ENCODE measurements at regions not wholly inside any gene's neighbourhood (a gene's known extent, or its start where the extent isn't known, plus 50 kb on each side); places are given as distances from the start of the nearest gene placed in this dataset.

DNA sequence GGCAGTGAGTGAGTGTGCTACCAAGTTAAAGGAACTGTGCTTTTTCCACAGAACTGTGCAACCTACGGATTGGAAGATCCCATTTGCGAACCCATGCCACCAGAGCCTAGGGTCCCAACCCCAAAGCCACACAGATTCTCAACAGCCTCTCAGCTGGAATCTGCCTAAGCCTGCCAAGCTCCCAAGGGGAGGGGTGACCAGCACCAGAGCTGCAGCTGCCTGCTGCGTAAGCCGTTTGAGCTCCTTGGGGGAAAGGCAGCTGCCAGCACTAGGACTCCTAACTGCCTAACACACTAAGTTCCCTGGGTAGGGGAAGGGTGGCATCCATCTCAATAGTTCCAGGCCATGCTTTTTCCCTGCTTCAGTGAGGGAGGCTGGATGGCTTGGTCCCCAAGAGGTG lies 738.1 kb upstream of the PRKX start:
- H3K27ac ChIP-seq = no peak overlapping the region
- intact Hi-C loops (cut with DNase I; ENCODE audit: low total_unique reads) = no loop called here
- H3K4me1 ChIP-seq = no peaks in the 10 kb centered on the region
- no peaks in the 10 kb centered on the region for H3K27me3 ChIP-seq
- H3K4me3 ChIP-seq = no peak overlapping the region
- H3K9me3 ChIP-seq = no peaks in the 10 kb centered on the region
- DNase-seq = no peak
- TF ChIP-seq, protein P1, sequence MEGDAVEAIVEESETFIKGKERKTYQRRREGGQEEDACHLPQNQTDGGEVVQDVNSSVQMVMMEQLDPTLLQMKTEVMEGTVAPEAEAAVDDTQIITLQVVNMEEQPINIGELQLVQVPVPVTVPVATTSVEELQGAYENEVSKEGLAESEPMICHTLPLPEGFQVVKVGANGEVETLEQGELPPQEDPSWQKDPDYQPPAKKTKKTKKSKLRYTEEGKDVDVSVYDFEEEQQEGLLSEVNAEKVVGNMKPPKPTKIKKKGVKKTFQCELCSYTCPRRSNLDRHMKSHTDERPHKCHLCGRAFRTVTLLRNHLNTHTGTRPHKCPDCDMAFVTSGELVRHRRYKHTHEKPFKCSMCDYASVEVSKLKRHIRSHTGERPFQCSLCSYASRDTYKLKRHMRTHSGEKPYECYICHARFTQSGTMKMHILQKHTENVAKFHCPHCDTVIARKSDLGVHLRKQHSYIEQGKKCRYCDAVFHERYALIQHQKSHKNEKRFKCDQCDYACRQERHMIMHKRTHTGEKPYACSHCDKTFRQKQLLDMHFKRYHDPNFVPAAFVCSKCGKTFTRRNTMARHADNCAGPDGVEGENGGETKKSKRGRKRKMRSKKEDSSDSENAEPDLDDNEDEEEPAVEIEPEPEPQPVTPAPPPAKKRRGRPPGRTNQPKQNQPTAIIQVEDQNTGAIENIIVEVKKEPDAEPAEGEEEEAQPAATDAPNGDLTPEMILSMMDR (IDR thresholded peaks at IDR 0.05) = no peak
- no peak for TF ChIP-seq POLR2A (IDR thresholded peaks at IDR 0.05)
- H3K36me3 ChIP-seq = no peaks in the 10 kb centered on the region

DNA sequence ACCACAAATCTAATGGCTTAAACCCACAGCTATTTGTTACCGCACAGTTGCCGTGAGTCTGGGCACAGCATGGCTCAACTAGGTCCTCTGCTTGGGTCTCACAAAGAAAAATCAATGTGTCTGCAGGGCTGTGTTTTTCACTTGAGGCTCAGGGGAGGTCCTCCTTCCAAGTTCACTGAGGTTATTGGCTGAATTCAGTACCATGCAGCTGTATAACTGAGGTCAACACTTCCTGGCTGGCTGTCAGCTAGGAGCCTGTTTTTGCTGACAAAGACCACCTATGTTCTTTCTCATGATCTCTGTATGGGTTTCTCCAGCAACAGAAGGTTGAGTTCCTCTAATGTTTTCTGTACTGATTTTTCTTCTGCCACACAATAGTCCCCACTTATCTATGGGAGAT lies 736.7 kb upstream of the PRKX start:
- Histone ChIP-seq H3K4me3 (no peak overlapping the region), H3K9me3 (no peaks in the 10 kb centered on the region), H3K36me3 (no peaks in the 10 kb centered on the region), H3K27me3 (no peaks in the 10 kb centered on the region), H3K27ac (no peak overlapping the region), H3K4me1 (no peaks in the 10 kb centered on the region)
- DNase-seq = no peak
- intact Hi-C loops (cut with DNase I; ENCODE audit: low total_unique reads) = no loop called here
- TF ChIP-seq POLR2A (IDR thresholded peaks at IDR 0.05) = no peak
- TF ChIP-seq, protein P1 (IDR thresholded peaks at IDR 0.05) = no peak

- H3K9me3 ChIP-seq = no peaks in the 10 kb centered on the region
- H3K4me1 ChIP-seq = no peaks in the 10 kb centered on the region
- H3K4me3 ChIP-seq = no peak overlapping the region
- TF ChIP-seq, protein P1 (IDR thresholded peaks at IDR 0.05) = no peak
- no peak for TF ChIP-seq POLR2A (IDR thresholded peaks at IDR 0.05)
- H3K36me3 ChIP-seq = no peaks in the 10 kb centered on the region
- H3K27ac ChIP-seq = no peak overlapping the region
- H3K27me3 ChIP-seq = no peaks in the 10 kb centered on the region
- no peak for DNase-seq
- intact Hi-C loops (cut with DNase I; ENCODE audit: low total_unique reads) = no loop called here
Observed at GRCh38 chrX:4435905-4436304, 722.5 kb upstream of the PRKX start.

DNA sequence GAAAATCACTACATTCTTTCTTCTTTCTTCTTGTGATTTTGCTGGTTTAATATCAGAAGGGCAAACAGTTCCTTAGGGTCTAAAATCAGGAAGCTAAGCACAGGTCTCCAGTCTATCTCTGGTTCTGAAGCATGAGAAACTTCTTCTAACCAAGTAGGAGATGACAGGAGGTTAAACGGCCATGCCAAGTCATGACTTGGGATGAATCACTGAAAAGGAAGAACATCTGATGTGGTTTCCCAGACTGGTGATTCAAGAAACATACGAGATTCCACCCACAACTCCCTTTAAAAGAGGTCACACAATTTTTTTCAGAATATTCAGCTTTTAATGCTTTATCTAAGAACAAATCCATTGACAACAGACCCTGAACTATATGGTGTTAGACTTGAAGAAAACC lies 684.0 kb upstream of the PRKX start:
- no peak overlapping the region for H3K27ac ChIP-seq
- H3K4me1 ChIP-seq = no peaks in the 10 kb centered on the region
- H3K27me3 ChIP-seq = no peaks in the 10 kb centered on the region
- no peak for DNase-seq
- no peak overlapping the region for H3K4me3 ChIP-seq
- no peaks in the 10 kb centered on the region for H3K36me3 ChIP-seq
- intact Hi-C loops (cut with DNase I; ENCODE audit: low total_unique reads) = no loop called here
- H3K9me3 ChIP-seq = no peaks in the 10 kb centered on the region
- TF ChIP-seq, protein P1 (IDR thresholded peaks at IDR 0.05) = no peak
- TF ChIP-seq POLR2A (IDR thresholded peaks at IDR 0.05) = no peak

DNA sequence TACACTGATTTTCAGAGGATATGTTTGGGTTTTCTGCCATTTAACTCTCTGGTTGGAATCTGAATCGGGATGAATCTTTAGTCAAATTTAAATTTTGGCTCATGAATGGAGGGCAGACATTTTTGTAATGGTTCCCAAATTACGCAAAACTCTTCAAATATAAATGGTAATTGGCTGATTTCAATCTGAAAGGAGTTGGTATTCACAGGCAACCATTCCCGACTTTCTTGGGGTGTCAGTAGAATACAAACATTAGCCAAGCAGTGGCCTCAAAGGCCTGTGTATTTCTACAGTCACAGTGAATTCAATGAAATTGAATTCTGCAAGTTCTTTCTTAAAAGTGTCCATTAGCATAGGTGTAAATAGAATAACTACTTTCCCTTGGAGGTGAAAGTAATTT lies 668.8 kb upstream of the PRKX start:
- H3K27me3 ChIP-seq = no peaks in the 10 kb centered on the region
- H3K4me1 ChIP-seq = no peaks in the 10 kb centered on the region
- no peak for DNase-seq
- no peaks in the 10 kb centered on the region for H3K36me3 ChIP-seq
- intact Hi-C loops (cut with DNase I; ENCODE audit: low total_unique reads) = no loop called here
- no peak overlapping the region for H3K4me3 ChIP-seq
- TF ChIP-seq, protein P1 (IDR thresholded peaks at IDR 0.05) = no peak
- TF ChIP-seq POLR2A (IDR thresholded peaks at IDR 0.05) = no peak
- H3K27ac ChIP-seq = no peak overlapping the region
- H3K9me3 ChIP-seq = no peaks in the 10 kb centered on the region

All from uterus (tissue), 3 donors.